ENCODE measurements at regions not wholly inside any gene's neighbourhood (a gene's known extent, or its start where the extent isn't known, plus 50 kb on each side); places are given as distances from the start of the nearest gene placed in this dataset.

DNA sequence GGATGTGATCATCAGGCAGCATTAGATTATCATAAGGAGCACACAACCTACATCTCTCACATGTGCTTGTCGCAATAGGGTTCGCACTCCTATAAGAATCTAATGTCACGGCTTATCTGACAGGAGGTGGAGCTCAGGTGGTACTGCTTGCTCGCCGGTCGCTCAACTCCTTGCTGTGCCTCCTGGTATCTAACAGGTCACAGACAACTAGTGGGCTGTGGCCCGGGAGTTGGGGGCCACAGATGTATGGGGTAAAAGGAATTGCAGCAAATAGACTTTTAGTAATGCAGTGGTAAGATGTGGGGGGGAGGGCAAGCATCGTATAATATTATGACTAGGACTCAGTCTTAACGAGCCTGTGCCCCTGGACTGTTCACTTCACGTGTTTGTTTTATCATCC, 624.8 kb downstream of the CENPC start:
- TF ChIP-seq POLR2A (IDR thresholded peaks at IDR 0.05; ENCODE audit: low read depth, low read length) (no peak), PAX5 (IDR thresholded peaks at IDR 0.05; ENCODE audit: insufficient read depth, low read length, severe bottlenecking) (no peak), TAF1 (IDR thresholded peaks at IDR 0.05; ENCODE audit: low read depth, low read length) (no peak), POLR2AphosphoS5 (IDR thresholded peaks at IDR 0.05; ENCODE audit: low read depth, low read length) (no peak), SPI1 (IDR thresholded peaks at IDR 0.05; ENCODE audit: low read depth, low read length) (no peak), POU2F2 (IDR thresholded peaks at IDR 0.05; ENCODE audit: low read depth, low read length) (no peak)
- DNase-seq (ENCODE audit: insufficient read length, low spot score) (no peak), FAIRE-seq (no peak)

DNA sequence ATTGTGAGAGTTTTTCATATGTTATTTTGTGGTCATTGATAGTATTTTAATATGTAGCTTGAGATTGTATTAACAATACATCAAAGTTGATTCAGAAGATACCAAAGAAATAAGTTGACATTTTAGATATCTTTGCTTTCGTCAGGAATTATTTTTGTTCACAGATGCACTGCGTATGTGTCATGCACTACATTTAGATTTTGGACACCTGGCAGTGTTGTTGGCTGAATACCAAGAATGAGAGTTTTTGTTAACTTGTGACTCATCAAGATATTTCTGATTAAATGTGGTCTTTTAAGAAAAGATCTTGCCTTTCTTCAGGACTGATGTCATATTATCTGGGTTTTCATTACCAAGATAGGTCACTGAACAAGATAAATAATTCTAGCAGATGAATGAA, 633.4 kb downstream of the CENPC start:
- DNase-seq (ENCODE audit: insufficient read length, low spot score) (no peak), FAIRE-seq (no peak)
- no peak for TF ChIP-seq POLR2A (IDR thresholded peaks at IDR 0.05; ENCODE audit: low read depth, low read length)

DNA sequence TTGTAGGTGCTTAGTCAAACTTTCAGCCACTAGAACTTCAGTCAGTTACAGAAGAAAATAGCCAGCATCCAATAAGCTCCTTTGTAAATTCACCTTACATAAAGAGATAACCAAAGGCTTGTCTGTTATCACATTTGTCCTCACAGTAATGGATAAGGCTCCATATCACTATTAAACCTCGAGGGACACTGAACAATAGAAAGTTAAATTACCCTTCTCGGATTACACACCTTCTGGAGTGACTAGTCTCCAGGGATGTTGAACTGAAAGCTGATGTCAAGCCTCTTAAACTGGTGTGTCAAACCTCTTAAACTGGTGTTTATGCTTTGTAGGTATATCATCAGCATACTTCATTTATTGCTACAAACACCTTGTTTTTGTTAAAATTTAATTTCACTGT, 639.0 kb downstream of the CENPC start:
- TF ChIP-seq POLR2AphosphoS5 (IDR thresholded peaks at IDR 0.05; ENCODE audit: low read depth, low read length) (no peak), PAX5 (IDR thresholded peaks at IDR 0.05; ENCODE audit: insufficient read depth, low read length, severe bottlenecking) (no peak), POU2F2 (IDR thresholded peaks at IDR 0.05; ENCODE audit: low read depth, low read length) (no peak), SPI1 (IDR thresholded peaks at IDR 0.05; ENCODE audit: low read depth, low read length) (no peak), POLR2A (IDR thresholded peaks at IDR 0.05; ENCODE audit: low read depth, low read length) (no peak), TAF1 (IDR thresholded peaks at IDR 0.05; ENCODE audit: low read depth, low read length) (no peak)
- FAIRE-seq (no peak), DNase-seq (ENCODE audit: insufficient read length, low spot score) (no peak)

GRCh38 chr4:66899422-66900065, 645.8 kb downstream of the CENPC start:
- TF ChIP-seq POLR2AphosphoS5 (IDR thresholded peaks at IDR 0.05; ENCODE audit: low read depth, low read length) (no peak), POU2F2 (IDR thresholded peaks at IDR 0.05; ENCODE audit: low read depth, low read length) (no peak), SPI1 (IDR thresholded peaks at IDR 0.05; ENCODE audit: low read depth, low read length) (no peak), TAF1 (IDR thresholded peaks at IDR 0.05; ENCODE audit: low read depth, low read length) (no peak), POLR2A (IDR thresholded peaks at IDR 0.05; ENCODE audit: low read depth, low read length) (no peak), PAX5 (IDR thresholded peaks at IDR 0.05; ENCODE audit: insufficient read depth, low read length, severe bottlenecking) (no peak)
- no peak for DNase-seq (ENCODE audit: insufficient read length, low spot score)
- FAIRE-seq, result no peak

GRCh38 chr4:66893807-66894206, 651.5 kb downstream of the CENPC start:
- DNase-seq (ENCODE audit: insufficient read length, low spot score), result no peak
- TF ChIP-seq SPI1 (IDR thresholded peaks at IDR 0.05; ENCODE audit: low read depth, low read length) (no peak), PAX5 (IDR thresholded peaks at IDR 0.05; ENCODE audit: insufficient read depth, low read length, severe bottlenecking) (no peak), POU2F2 (IDR thresholded peaks at IDR 0.05; ENCODE audit: low read depth, low read length) (no peak), POLR2AphosphoS5 (IDR thresholded peaks at IDR 0.05; ENCODE audit: low read depth, low read length) (no peak), POLR2A (IDR thresholded peaks at IDR 0.05; ENCODE audit: low read depth, low read length) (no peak), TAF1 (IDR thresholded peaks at IDR 0.05; ENCODE audit: low read depth, low read length) (no peak)
- FAIRE-seq, result no peak

GRCh38 chr4:66887061-66887460, 658.2 kb downstream of the CENPC start:
- TF ChIP-seq POU2F2 (IDR thresholded peaks at IDR 0.05; ENCODE audit: low read depth, low read length), result no peak
- TF ChIP-seq POLR2A (IDR thresholded peaks at IDR 0.05; ENCODE audit: low read depth, low read length), result no peak
- no peak for TF ChIP-seq PAX5 (IDR thresholded peaks at IDR 0.05; ENCODE audit: insufficient read depth, low read length, severe bottlenecking)
- no peak for TF ChIP-seq POLR2AphosphoS5 (IDR thresholded peaks at IDR 0.05; ENCODE audit: low read depth, low read length)
- no peak for TF ChIP-seq TAF1 (IDR thresholded peaks at IDR 0.05; ENCODE audit: low read depth, low read length)
- no peak for TF ChIP-seq SPI1 (IDR thresholded peaks at IDR 0.05; ENCODE audit: low read depth, low read length)
- FAIRE-seq (no peak), DNase-seq (ENCODE audit: insufficient read length, low spot score) (no peak)

- TF ChIP-seq SPI1 (IDR thresholded peaks at IDR 0.05; ENCODE audit: low read depth, low read length), result no peak
- TF ChIP-seq POU2F2 (IDR thresholded peaks at IDR 0.05; ENCODE audit: low read depth, low read length), result no peak
- TF ChIP-seq POLR2A (IDR thresholded peaks at IDR 0.05; ENCODE audit: low read depth, low read length), result no peak
- no peak for TF ChIP-seq POLR2AphosphoS5 (IDR thresholded peaks at IDR 0.05; ENCODE audit: low read depth, low read length)
- no peak for TF ChIP-seq PAX5 (IDR thresholded peaks at IDR 0.05; ENCODE audit: insufficient read depth, low read length, severe bottlenecking)
- no peak for TF ChIP-seq TAF1 (IDR thresholded peaks at IDR 0.05; ENCODE audit: low read depth, low read length)
- DNase-seq (ENCODE audit: insufficient read length, low spot score), result no peak
- no peak for FAIRE-seq
Measured at GRCh38 chr4:66885501-66886165, 659.7 kb downstream of the CENPC start.

- DNase-seq (ENCODE audit: insufficient read length, low spot score) (no peak), FAIRE-seq (no peak)
- TF ChIP-seq POLR2AphosphoS5 (IDR thresholded peaks at IDR 0.05; ENCODE audit: low read depth, low read length) (no peak), PAX5 (IDR thresholded peaks at IDR 0.05; ENCODE audit: insufficient read depth, low read length, severe bottlenecking) (no peak), POU2F2 (IDR thresholded peaks at IDR 0.05; ENCODE audit: low read depth, low read length) (no peak)
Measured at GRCh38 chr4:66876946-66877345, 668.4 kb downstream of the CENPC start.

DNA sequence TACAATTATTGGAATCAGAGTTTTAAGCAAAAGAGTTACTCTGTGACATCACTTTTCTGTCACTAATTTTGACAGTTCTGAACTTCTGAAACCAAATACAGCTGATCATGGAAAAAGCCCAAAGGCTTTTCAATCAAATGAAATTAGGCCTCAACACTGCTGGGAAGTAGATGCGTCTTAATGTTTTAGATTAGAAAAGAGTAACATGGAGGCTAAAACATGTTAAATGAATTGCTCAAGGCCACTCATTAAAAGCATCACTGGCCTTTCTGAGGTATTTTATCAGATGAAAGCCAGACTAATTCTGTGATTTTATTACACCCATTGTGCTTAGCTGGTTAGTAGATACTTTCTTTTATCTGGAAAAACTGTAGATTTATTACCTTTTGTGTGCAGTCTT, 672.6 kb downstream of the CENPC start:
- FAIRE-seq, result no peak
- DNase-seq (ENCODE audit: insufficient read length, low spot score), result no peak
- TF ChIP-seq PAX5 (IDR thresholded peaks at IDR 0.05; ENCODE audit: insufficient read depth, low read length, severe bottlenecking) (no peak), POLR2AphosphoS5 (IDR thresholded peaks at IDR 0.05; ENCODE audit: low read depth, low read length) (no peak), POU2F2 (IDR thresholded peaks at IDR 0.05; ENCODE audit: low read depth, low read length) (no peak), POLR2A (IDR thresholded peaks at IDR 0.05; ENCODE audit: low read depth, low read length) (no peak), TAF1 (IDR thresholded peaks at IDR 0.05; ENCODE audit: low read depth, low read length) (no peak), SPI1 (IDR thresholded peaks at IDR 0.05; ENCODE audit: low read depth, low read length) (no peak)

- FAIRE-seq (no peak), DNase-seq (ENCODE audit: insufficient read length, low spot score) (no peak)
- TF ChIP-seq POLR2AphosphoS5 (IDR thresholded peaks at IDR 0.05; ENCODE audit: low read depth, low read length) (no peak), PAX5 (IDR thresholded peaks at IDR 0.05; ENCODE audit: insufficient read depth, low read length, severe bottlenecking) (no peak), TAF1 (IDR thresholded peaks at IDR 0.05; ENCODE audit: low read depth, low read length) (no peak), POLR2A (IDR thresholded peaks at IDR 0.05; ENCODE audit: low read depth, low read length) (no peak)
Measured at GRCh38 chr4:66863481-66863880, 681.8 kb downstream of the CENPC start.
